ENCODE measurements at regions not wholly inside any gene's neighbourhood (a gene's known extent, or its start where the extent isn't known, plus 50 kb on each side); places are given as distances from the start of the nearest gene placed in this dataset.

DNA sequence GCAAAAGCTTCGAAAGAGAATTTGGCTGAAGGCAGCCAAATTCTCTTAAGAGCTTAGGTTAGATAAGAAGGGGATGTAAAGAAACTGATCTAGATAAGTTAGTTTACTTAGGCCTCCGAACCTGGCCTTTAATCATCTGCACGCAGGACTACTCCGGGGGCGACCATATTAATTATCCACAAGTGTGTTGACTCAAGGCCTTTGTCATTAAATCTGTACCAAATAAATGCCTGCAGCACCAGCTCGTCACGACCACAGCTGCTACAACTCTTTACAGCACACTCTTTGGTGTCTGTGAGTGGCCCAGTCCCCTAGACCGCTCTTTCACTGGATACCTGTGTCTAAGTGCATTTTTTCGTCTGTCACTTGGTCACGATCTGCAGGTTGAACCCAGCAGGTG lies 69.8 kb upstream of the LSM8 start:
- no peak overlapping the region for H3K4me3 ChIP-seq (ENCODE audit: low read depth, low read length)
- no peak for TF ChIP-seq CTCF (conservative IDR thresholded peaks at IDR 0.05; ENCODE audit: low read depth, low read length)
- no peak for DNase-seq (ENCODE audit: low read depth)

- H3K4me3 ChIP-seq (ENCODE audit: low read depth, low read length), result no peak overlapping the region
- TF ChIP-seq CTCF (conservative IDR thresholded peaks at IDR 0.05; ENCODE audit: low read depth, low read length), result no peak
- no peak for DNase-seq (ENCODE audit: low read depth)
These were observed 54.7 kb upstream of the LSM8 start for GRCh38 chr7:118129041-118129795.

- DNase-seq (ENCODE audit: low read depth), result no peak
- H3K4me3 ChIP-seq (ENCODE audit: low read depth, low read length), result no peak overlapping the region
- TF ChIP-seq CTCF (conservative IDR thresholded peaks at IDR 0.05; ENCODE audit: low read depth, low read length), result no peak
These were observed 51.2 kb upstream of the LSM8 start for GRCh38 chr7:118132764-118133163.
